Muscle layer of duodenum (tissue), 2 donors: ENCODE measurements at regions not wholly inside any gene's neighbourhood (a gene's known extent, or its start where the extent isn't known, plus 50 kb on each side); places are given as distances from the start of the nearest gene placed in this dataset.
A peak's percentile ranks its signal among the peaks of the same experiment; 100 is the strongest.

Source experiments
- H3K27ac ChIP-seq: one replicate; pipeline ENCODE4 v1.7.0; 2013; ENCODE audit warnings: mild to moderate bottlenecking, low read length
- H3K27me3 ChIP-seq: one replicate; pipeline ENCODE4 v1.7.0; 2013; ENCODE audit warnings: low read depth, mild to moderate bottlenecking, control low read depth, low read length
- H3K36me3 ChIP-seq, 2 donors: one replicate each; pipeline ENCODE4 v1.7.0; 2013; ENCODE audit warnings: low read length in 2 of 2, control low read depth in 1 of 2, mild to moderate bottlenecking in 1 of 2; ENCODE audit not compliant: insufficient read depth in 2 of 2, control insufficient read depth in 1 of 2
- H3K4me1 ChIP-seq, 2 donors: one replicate each; pipeline ENCODE4 v1.7.0; 2013; ENCODE audit warnings: low read length in 2 of 2, mild to moderate bottlenecking in 2 of 2, control low read depth in 1 of 2, moderate library complexity in 1 of 2; ENCODE audit not compliant: insufficient read depth in 2 of 2, control insufficient read depth in 1 of 2
- H3K4me3 ChIP-seq, 2 donors: one replicate each; pipeline ENCODE4 v1.7.0; 2013; ENCODE audit warnings: low read length in 2 of 2, low read depth in 1 of 2, mild to moderate bottlenecking in 1 of 2
- H3K9me3 ChIP-seq, 2 donors: one replicate each; pipeline ENCODE4 v1.7.0; 2013; ENCODE audit warnings: low read length in 2 of 2, control low read depth in 1 of 2, mild to moderate bottlenecking in 1 of 2; ENCODE audit not compliant: control insufficient read depth in 1 of 2
- donor health status: healthy.

GRCh38 chr9:12874395-12874794 is 99.6 kb downstream of the LURAP1L start:
- H3K27ac ChIP-seq = no peak overlapping the region
- H3K9me3 ChIP-seq = no peaks in the 10 kb centered on the region
- H3K4me1 ChIP-seq = no peaks in the 10 kb centered on the region
- no peaks in the 10 kb centered on the region for H3K27me3 ChIP-seq
- no peaks in the 10 kb centered on the region for H3K36me3 ChIP-seq
- H3K4me3 ChIP-seq = no peak overlapping the region

GRCh38 chr9:12875191-12875590 is 100.4 kb downstream of the LURAP1L start:
- H3K27me3 ChIP-seq = no peaks in the 10 kb centered on the region

GRCh38 chr9:12876872-12877271 is 102.1 kb downstream of the LURAP1L start:
- H3K4me1 ChIP-seq = peaks cover 4 to 12% of the 10 kb centered on the region in 2 donors
- no peak overlapping the region for H3K4me3 ChIP-seq
- H3K27me3 ChIP-seq = no peaks in the 10 kb centered on the region
- H3K36me3 ChIP-seq = no peaks in the 10 kb centered on the region
- H3K9me3 ChIP-seq = no peaks in the 10 kb centered on the region
- no peak overlapping the region for H3K27ac ChIP-seq

More at GRCh38 chr9:12875191-12875590, 100.4 kb downstream of the LURAP1L start:
- Histone ChIP-seq H3K27ac (no peak overlapping the region), H3K36me3 (no peaks in the 10 kb centered on the region), H3K9me3 (no peaks in the 10 kb centered on the region), H3K4me1 (no peaks in the 10 kb centered on the region), H3K4me3 (no peak overlapping the region)

GRCh38 chr9:12878351-12878978 is 103.6 kb downstream of the LURAP1L start:
- Histone ChIP-seq H3K9me3 (no peaks in the 10 kb centered on the region), H3K27me3 (no peaks in the 10 kb centered on the region), H3K27ac (no peak overlapping the region), H3K4me1 (peaks cover 4 to 19% of the 10 kb centered on the region in 2 donors), H3K36me3 (no peaks in the 10 kb centered on the region), H3K4me3 (no peak overlapping the region)

- Histone ChIP-seq H3K9me3 (no peaks in the 10 kb centered on the region), H3K4me1 (peaks cover 4 to 19% of the 10 kb centered on the region in 2 donors), H3K27ac (no peak overlapping the region), H3K4me3 (no peak overlapping the region), H3K36me3 (no peaks in the 10 kb centered on the region), H3K27me3 (no peaks in the 10 kb centered on the region)
These were observed 105.1 kb downstream of the LURAP1L start for GRCh38 chr9:12879961-12880360.

- H3K4me3 ChIP-seq = no peak overlapping the region
- H3K36me3 ChIP-seq = no peaks in the 10 kb centered on the region
- H3K27me3 ChIP-seq = no peaks in the 10 kb centered on the region
- H3K9me3 ChIP-seq = no peaks in the 10 kb centered on the region
- peaks cover 4 to 19% of the 10 kb centered on the region in 2 donors for H3K4me1 ChIP-seq
- peak overlapping the region; percentile 49 for H3K27ac ChIP-seq
These were observed 105.7 kb downstream of the LURAP1L start for GRCh38 chr9:12880406-12881015.

- no peaks in the 10 kb centered on the region for H3K27me3 ChIP-seq
- no peaks in the 10 kb centered on the region for H3K9me3 ChIP-seq
- H3K4me1 ChIP-seq = peaks cover 4 to 19% of the 10 kb centered on the region in 2 donors
- no peak overlapping the region for H3K4me3 ChIP-seq
- no peak overlapping the region for H3K27ac ChIP-seq
- H3K36me3 ChIP-seq = no peaks in the 10 kb centered on the region
These were observed 107.6 kb downstream of the LURAP1L start for GRCh38 chr9:12882430-12882829.

GRCh38 chr9:12884736-12885395 is 110.0 kb downstream of the LURAP1L start:
- H3K27ac ChIP-seq = no peak overlapping the region
- H3K27me3 ChIP-seq = no peaks in the 10 kb centered on the region
- no peaks in the 10 kb centered on the region for H3K9me3 ChIP-seq
- no peaks in the 10 kb centered on the region for H3K36me3 ChIP-seq
- H3K4me3 ChIP-seq = no peak overlapping the region
- H3K4me1 ChIP-seq = peaks cover 4 to 19% of the 10 kb centered on the region in 2 donors

- no peaks in the 10 kb centered on the region for H3K36me3 ChIP-seq
- H3K9me3 ChIP-seq = peaks cover 0 to 6% of the 10 kb centered on the region in 2 donors
- no peaks in the 10 kb centered on the region for H3K4me1 ChIP-seq
- H3K4me3 ChIP-seq = no peak overlapping the region
- no peaks in the 10 kb centered on the region for H3K27me3 ChIP-seq
- H3K27ac ChIP-seq = no peak overlapping the region
These were observed 114.7 kb downstream of the LURAP1L start for GRCh38 chr9:12889402-12890106.

GRCh38 chr9:12891588-12891987 is 116.8 kb downstream of the LURAP1L start:
- no peaks in the 10 kb centered on the region for H3K36me3 ChIP-seq
- peaks cover 0 to 6% of the 10 kb centered on the region in 2 donors for H3K9me3 ChIP-seq
- H3K27ac ChIP-seq = no peak overlapping the region

GRCh38 chr9:12903316-12903715 is 128.5 kb downstream of the LURAP1L start:
- no peaks in the 10 kb centered on the region for H3K36me3 ChIP-seq
- peaks cover 0 to 10% of the 10 kb centered on the region in 2 donors for H3K9me3 ChIP-seq
- H3K4me3 ChIP-seq = no peak overlapping the region
- no peaks in the 10 kb centered on the region for H3K4me1 ChIP-seq
- no peak overlapping the region for H3K27ac ChIP-seq
- H3K27me3 ChIP-seq = no peaks in the 10 kb centered on the region

More at GRCh38 chr9:12891588-12891987, 116.8 kb downstream of the LURAP1L start:
- Histone ChIP-seq H3K27me3 (no peaks in the 10 kb centered on the region), H3K4me1 (no peaks in the 10 kb centered on the region), H3K4me3 (no peak overlapping the region)
